ENCODE measurements at regions not wholly inside any gene's neighbourhood (a gene's known extent, or its start where the extent isn't known, plus 50 kb on each side); places are given as distances from the start of the nearest gene placed in this dataset.
"Not testable (repeated sequence)": the region's sequence is repeated elsewhere in the genome, so short reads cannot be mapped to it uniquely, and the experiment has no call there.

DNA sequence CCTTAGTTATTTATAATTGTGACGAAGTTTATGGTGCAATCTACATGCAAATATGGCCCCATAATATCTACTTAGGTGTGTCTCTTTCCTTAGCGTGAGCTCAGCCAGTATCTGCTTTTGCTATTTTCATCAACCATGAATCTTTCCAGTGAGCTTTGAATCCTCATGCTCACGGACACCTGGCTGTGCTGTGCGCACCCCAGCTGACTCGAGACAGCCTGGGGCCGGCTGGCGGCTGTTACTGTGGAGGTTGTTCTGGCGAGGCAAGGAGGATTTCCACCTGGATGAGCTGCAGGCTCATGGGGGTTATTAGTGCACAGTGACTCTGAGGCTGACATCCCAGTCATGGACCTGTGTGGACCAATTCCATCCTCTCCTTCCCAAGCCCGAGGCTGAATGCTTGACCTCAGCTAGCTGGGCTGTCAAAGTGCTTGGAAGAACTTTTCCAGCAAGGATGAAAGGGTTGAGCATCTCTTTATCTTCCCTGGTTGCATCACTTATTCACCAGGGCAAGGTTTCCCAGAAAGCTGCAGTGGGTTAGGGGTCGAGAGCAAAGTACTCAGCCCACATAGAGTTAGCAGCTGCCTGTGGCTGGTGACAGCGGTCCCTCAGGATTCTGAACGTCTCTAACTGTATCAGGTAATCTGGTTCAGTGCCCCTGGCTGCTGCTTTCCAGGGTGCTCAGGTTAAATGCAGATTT is 141.7 kb downstream of the ARL4C start:
- H3K4me3 ChIP-seq (ENCODE audit: low read length) = no peak overlapping the region
- H3K4me1 ChIP-seq (ENCODE audit: low read length) = no peaks in the 10 kb centered on the region
- H3K9me3 ChIP-seq (replicated peaks; ENCODE audit: insufficient read depth, low read length) = no peaks in the 10 kb centered on the region
- H3K9me2 ChIP-seq (replicated peaks; ENCODE audit: insufficient read depth, low read length) = no peaks in the 10 kb centered on the region
- H3K9ac ChIP-seq (ENCODE audit: low read length) = no peak overlapping the region
- H4K20me1 ChIP-seq (ENCODE audit: insufficient read depth, low read length) = no peaks in the 10 kb centered on the region
- H3K27me3 ChIP-seq (replicated peaks; ENCODE audit: insufficient read depth, low read length) = no peaks in the 10 kb centered on the region
- no peaks in the 10 kb centered on the region for H3K79me2 ChIP-seq (ENCODE audit: low read length)
- no peak overlapping the region for H2AFZ ChIP-seq (ENCODE audit: low read length)
- no peaks in the 10 kb centered on the region for H3K36me3 ChIP-seq (replicated peaks; ENCODE audit: insufficient read depth, low read length)
- no peaks in the 10 kb centered on the region for H3F3A ChIP-seq (ENCODE audit: insufficient read depth, low read length)
- no peak for DNase-seq
- TF ChIP-seq, protein P1, sequence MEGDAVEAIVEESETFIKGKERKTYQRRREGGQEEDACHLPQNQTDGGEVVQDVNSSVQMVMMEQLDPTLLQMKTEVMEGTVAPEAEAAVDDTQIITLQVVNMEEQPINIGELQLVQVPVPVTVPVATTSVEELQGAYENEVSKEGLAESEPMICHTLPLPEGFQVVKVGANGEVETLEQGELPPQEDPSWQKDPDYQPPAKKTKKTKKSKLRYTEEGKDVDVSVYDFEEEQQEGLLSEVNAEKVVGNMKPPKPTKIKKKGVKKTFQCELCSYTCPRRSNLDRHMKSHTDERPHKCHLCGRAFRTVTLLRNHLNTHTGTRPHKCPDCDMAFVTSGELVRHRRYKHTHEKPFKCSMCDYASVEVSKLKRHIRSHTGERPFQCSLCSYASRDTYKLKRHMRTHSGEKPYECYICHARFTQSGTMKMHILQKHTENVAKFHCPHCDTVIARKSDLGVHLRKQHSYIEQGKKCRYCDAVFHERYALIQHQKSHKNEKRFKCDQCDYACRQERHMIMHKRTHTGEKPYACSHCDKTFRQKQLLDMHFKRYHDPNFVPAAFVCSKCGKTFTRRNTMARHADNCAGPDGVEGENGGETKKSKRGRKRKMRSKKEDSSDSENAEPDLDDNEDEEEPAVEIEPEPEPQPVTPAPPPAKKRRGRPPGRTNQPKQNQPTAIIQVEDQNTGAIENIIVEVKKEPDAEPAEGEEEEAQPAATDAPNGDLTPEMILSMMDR (IDR thresholded peaks at IDR 0.05; ENCODE audit: low read length) = no peak
- TF ChIP-seq EZH2 (optimal IDR thresholded peaks at IDR 0.05; ENCODE audit: low read depth, low read length) (no peak), EZH2phosphoT487 (IDR thresholded peaks at IDR 0.05; ENCODE audit: low read length) (no peak)
- no peak overlapping the region for H3K4me2 ChIP-seq (ENCODE audit: low read depth, low read length)
- no peak overlapping the region for H3K27ac ChIP-seq (ENCODE audit: low read length)

DNA sequence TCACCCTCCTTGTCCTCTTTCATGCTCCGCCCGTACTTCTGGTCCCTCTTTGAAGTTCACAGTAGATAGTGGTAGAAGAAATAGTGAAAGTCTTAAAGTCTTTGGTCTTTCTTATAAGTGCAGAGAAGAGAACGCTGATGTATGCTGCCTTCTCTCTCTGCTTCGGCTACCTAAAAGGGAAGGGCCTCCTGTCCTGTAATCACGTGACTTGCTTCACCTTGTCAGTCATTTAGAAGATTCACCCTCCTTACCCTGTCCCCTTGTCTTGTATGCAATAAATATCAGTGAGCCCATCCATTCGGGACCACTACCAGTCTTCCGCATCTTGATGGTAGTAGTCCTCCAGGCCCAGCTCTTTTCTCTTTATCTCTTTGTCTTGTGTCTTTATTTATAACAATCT is 144.6 kb downstream of the ARL4C start:
- Histone ChIP-seq H3K36me3 (replicated peaks; ENCODE audit: insufficient read depth, low read length) (no peaks in the 10 kb centered on the region), H3K9ac (ENCODE audit: low read length) (no peak overlapping the region), H3K4me2 (ENCODE audit: low read depth, low read length) (no peak overlapping the region), H3K27me3 (replicated peaks; ENCODE audit: insufficient read depth, low read length) (no peaks in the 10 kb centered on the region), H3K4me1 (ENCODE audit: low read length) (no peaks in the 10 kb centered on the region), H3K9me3 (replicated peaks; ENCODE audit: insufficient read depth, low read length) (no peaks in the 10 kb centered on the region), H3K27ac (ENCODE audit: low read length) (no peak overlapping the region), H3F3A (ENCODE audit: insufficient read depth, low read length) (no peaks in the 10 kb centered on the region), H2AFZ (ENCODE audit: low read length) (no peak overlapping the region), H3K4me3 (ENCODE audit: low read length) (no peak overlapping the region), H4K20me1 (ENCODE audit: insufficient read depth, low read length) (no peaks in the 10 kb centered on the region), H3K9me2 (replicated peaks; ENCODE audit: insufficient read depth, low read length) (no peaks in the 10 kb centered on the region), H3K79me2 (ENCODE audit: low read length) (no peaks in the 10 kb centered on the region)
- TF ChIP-seq, protein P1 (IDR thresholded peaks at IDR 0.05; ENCODE audit: low read length) = no peak
- TF ChIP-seq EZH2phosphoT487 (IDR thresholded peaks at IDR 0.05; ENCODE audit: low read length) (no peak), EZH2 (optimal IDR thresholded peaks at IDR 0.05; ENCODE audit: low read depth, low read length) (no peak)
- no peak for DNase-seq

DNA sequence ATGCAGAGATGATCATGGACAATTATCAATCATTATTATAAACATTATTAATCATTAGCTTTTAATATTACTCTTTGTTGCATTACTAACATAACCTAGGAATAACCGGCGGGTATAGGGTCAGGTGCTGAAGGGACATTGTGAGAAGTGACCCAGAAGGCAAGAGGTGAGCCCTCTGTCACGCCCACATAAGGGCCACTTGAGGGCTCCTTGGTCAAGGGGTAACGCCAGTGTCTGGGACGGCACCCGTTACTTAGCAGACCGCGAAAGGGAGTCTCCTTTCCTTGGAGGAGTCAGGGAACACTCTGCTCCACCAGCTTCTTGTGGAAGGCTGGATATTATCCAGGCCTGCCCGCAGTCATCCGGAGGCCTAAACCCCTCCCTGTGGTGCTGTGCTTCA is 145.0 kb downstream of the ARL4C start:
- not testable (repeated sequence) for H3K4me1 ChIP-seq (ENCODE audit: low read length); H3K27ac ChIP-seq (ENCODE audit: low read length); H3K9ac ChIP-seq (ENCODE audit: low read length); H2AFZ ChIP-seq (ENCODE audit: low read length); H3F3A ChIP-seq (ENCODE audit: insufficient read depth, low read length); H3K4me3 ChIP-seq (ENCODE audit: low read length); H4K20me1 ChIP-seq (ENCODE audit: insufficient read depth, low read length); H3K36me3 ChIP-seq (replicated peaks; ENCODE audit: insufficient read depth, low read length); H3K4me2 ChIP-seq (ENCODE audit: low read depth, low read length); H3K9me3 ChIP-seq (replicated peaks; ENCODE audit: insufficient read depth, low read length); H3K9me2 ChIP-seq (replicated peaks; ENCODE audit: insufficient read depth, low read length); DNase-seq; H3K79me2 ChIP-seq (ENCODE audit: low read length); H3K27me3 ChIP-seq (replicated peaks; ENCODE audit: insufficient read depth, low read length)

DNA sequence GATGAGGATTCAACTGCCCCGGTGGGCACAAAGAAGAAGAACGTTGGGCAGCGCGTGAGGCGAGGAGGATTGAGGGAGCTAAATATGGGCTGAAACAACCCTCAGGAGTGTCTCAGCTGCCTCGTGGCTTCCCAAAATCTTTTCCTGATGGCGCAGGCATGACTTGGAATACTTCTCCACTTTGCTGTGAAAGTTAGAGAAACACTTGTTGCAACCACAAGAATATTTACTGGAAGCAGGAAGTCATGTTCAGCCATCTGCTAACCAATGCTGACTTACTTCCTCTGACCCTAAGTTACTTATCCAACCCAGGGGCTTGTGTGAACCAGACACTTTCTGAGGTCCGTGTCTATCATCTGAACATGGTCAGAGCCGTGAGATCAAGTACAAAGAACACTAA is 148.8 kb downstream of the ARL4C start:
- no peaks in the 10 kb centered on the region for H3F3A ChIP-seq (ENCODE audit: insufficient read depth, low read length)
- no peaks in the 10 kb centered on the region for H3K4me1 ChIP-seq (ENCODE audit: low read length)
- DNase-seq = no peak
- no peak overlapping the region for H3K4me2 ChIP-seq (ENCODE audit: low read depth, low read length)
- H3K36me3 ChIP-seq (replicated peaks; ENCODE audit: insufficient read depth, low read length) = no peaks in the 10 kb centered on the region
- no peaks in the 10 kb centered on the region for H3K9me3 ChIP-seq (replicated peaks; ENCODE audit: insufficient read depth, low read length)
- H3K9me2 ChIP-seq (replicated peaks; ENCODE audit: insufficient read depth, low read length) = no peaks in the 10 kb centered on the region
- H3K79me2 ChIP-seq (ENCODE audit: low read length) = no peaks in the 10 kb centered on the region
- no peak overlapping the region for H2AFZ ChIP-seq (ENCODE audit: low read length)
- TF ChIP-seq EZH2phosphoT487 (IDR thresholded peaks at IDR 0.05; ENCODE audit: low read length) = no peak
- TF ChIP-seq EZH2 (optimal IDR thresholded peaks at IDR 0.05; ENCODE audit: low read depth, low read length) = no peak
- TF ChIP-seq, protein P1 (IDR thresholded peaks at IDR 0.05; ENCODE audit: low read length) = no peak
- no peaks in the 10 kb centered on the region for H3K27me3 ChIP-seq (replicated peaks; ENCODE audit: insufficient read depth, low read length)
- H3K27ac ChIP-seq (ENCODE audit: low read length) = no peak overlapping the region
- no peak overlapping the region for H3K9ac ChIP-seq (ENCODE audit: low read length)
- H3K4me3 ChIP-seq (ENCODE audit: low read length) = no peak overlapping the region
- H4K20me1 ChIP-seq (ENCODE audit: insufficient read depth, low read length) = no peaks in the 10 kb centered on the region
